Mesothelial cell of epicardium (in vitro differentiated cells): ENCODE measurements at regions not wholly inside any gene's neighbourhood (a gene's known extent, or its start where the extent isn't known, plus 50 kb on each side); places are given as distances from the start of the nearest gene placed in this dataset.

Source experiments
- DNase-seq, 2 experiments: peaks; one replicate each; pipeline ENCODE4 v3.0.0; 2021; ENCODE audit warnings: low spot score in 2 of 2; ENCODE audit not compliant: unreplicated experiment in 2 of 2
- H3K27ac Mint-ChIP-seq: 2 replicates; pipeline ENCODE4 v1.8.0; 2021; ENCODE audit warnings: mixed read lengths
- H3K27me3 Mint-ChIP-seq: 2 replicates; pipeline ENCODE4 v1.8.0; 2021; ENCODE audit warnings: low read depth, mixed read lengths
- H3K36me3 Mint-ChIP-seq: 2 replicates; pipeline ENCODE4 v1.8.0; 2021; ENCODE audit warnings: mixed read lengths
- H3K4me1 Mint-ChIP-seq: 2 replicates; pipeline ENCODE4 v1.8.0; 2021; ENCODE audit warnings: mixed read lengths
- H3K4me3 Mint-ChIP-seq: 2 replicates; pipeline ENCODE4 v1.8.0; 2021; ENCODE audit warnings: mild to moderate bottlenecking, moderate library complexity, mixed read lengths
- H3K9me3 Mint-ChIP-seq: 2 replicates; pipeline ENCODE4 v1.8.0; 2021; ENCODE audit warnings: mixed read lengths
- TF ChIP-seq, protein P1 (sequence below): fragments of 200-600 bp; sonication (generic); IDR thresholded peaks from one replicate; pipeline ENCODE4 v1.5.0; 2021; ENCODE audit warnings: antibody characterized with exemption; ENCODE audit not compliant: unreplicated experiment

DNA sequence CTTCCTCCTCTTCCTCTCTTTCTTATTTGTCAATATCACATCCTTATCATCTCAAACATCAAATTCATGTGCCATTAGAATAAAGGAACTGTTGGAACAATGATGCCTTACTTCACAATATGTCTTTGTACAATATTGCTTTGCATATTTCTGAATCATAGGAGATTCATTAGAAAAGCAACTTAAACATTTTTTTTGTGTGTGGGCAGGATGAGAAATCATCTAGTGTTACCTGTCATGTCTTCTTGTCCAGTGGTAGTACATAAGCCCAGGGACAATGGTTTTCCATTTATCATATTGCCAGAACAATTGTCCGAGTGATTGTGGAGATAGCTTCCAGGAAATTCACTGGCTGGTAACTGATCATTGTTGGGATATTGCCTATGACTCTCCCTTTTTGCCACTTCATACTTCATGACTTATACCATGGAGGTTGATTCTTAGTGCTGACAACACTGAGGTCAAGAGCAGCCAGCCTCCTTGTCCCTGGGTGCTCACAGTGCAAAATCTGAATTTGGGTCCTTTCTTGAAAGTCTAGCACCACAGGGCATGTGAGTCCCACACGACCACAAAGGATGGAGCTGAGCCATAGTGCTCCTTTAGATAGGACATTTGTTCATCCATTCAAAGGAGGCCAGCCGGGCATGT lies 215.0 kb downstream of the MDFIC start:
- Mint-ChIP-seq H3K4me3 (no peak overlapping the region), H3K36me3 (no peaks in the 10 kb centered on the region), H3K9me3 (peaks cover 10% of the 10 kb centered on the region), H3K27me3 (no peaks in the 10 kb centered on the region), H3K27ac (no peak overlapping the region), H3K4me1 (peaks cover 6% of the 10 kb centered on the region)
- TF ChIP-seq, protein P1, sequence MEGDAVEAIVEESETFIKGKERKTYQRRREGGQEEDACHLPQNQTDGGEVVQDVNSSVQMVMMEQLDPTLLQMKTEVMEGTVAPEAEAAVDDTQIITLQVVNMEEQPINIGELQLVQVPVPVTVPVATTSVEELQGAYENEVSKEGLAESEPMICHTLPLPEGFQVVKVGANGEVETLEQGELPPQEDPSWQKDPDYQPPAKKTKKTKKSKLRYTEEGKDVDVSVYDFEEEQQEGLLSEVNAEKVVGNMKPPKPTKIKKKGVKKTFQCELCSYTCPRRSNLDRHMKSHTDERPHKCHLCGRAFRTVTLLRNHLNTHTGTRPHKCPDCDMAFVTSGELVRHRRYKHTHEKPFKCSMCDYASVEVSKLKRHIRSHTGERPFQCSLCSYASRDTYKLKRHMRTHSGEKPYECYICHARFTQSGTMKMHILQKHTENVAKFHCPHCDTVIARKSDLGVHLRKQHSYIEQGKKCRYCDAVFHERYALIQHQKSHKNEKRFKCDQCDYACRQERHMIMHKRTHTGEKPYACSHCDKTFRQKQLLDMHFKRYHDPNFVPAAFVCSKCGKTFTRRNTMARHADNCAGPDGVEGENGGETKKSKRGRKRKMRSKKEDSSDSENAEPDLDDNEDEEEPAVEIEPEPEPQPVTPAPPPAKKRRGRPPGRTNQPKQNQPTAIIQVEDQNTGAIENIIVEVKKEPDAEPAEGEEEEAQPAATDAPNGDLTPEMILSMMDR: no peak
- DNase-seq: no peak

DNA sequence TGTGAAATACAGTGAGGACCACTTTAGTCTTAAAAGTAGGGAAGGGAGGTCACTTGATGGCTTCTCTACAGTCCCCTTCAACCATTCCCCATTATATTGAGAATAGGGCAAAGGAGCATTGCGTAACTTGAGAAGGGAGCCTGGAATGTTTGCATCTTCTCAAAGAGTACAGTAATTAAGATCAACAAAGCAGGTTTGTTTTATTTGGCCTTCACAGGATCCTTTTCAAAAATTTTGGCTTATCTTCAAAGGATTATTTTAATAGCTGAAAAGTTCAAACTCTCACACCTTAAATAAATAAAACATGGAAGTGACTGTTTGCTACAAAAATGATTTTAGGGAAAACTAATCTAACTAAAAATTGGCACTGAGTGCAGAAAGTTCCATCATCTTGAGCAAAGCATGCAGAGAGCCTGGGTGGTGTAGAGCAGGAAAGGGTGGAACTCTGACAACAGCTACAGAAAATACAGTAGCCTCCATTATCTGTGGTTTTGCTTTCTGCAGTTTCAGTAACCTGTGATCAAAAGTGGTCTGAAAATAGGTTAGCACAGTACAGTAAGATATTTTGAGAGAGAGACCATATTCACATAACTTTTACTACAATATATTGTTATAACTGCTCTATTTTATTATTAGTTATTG lies 214.0 kb downstream of the MDFIC start:
- Mint-ChIP-seq H3K27ac (peak overlapping the region; percentile 28), H3K4me1 (peaks cover 6% of the 10 kb centered on the region), H3K4me3 (no peak overlapping the region), H3K9me3 (peaks cover 17% of the 10 kb centered on the region), H3K36me3 (no peaks in the 10 kb centered on the region), H3K27me3 (no peaks in the 10 kb centered on the region)
- TF ChIP-seq, protein P1: no peak
- no peak for DNase-seq

DNA sequence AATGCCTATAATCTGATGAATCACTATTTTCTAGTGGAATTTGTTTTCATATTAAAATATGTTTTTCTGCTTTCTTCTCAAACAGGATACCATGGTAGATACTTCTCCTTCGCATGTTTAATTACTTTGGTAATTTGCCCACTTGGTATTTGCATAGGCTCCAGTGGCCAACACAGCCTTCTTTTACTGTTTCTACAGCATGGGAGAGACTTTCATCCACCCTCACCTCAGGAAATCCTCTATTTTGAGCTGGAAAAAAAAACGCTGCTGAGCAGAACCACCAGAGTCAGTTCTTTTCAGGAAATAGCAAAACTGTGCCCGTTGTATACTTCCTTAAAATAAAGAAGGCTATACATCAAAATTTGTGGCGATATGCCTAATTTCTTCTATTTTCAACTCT lies 213.3 kb downstream of the MDFIC start:
- Mint-ChIP-seq H3K27me3 (no peaks in the 10 kb centered on the region), H3K27ac (no peak overlapping the region), H3K36me3 (no peaks in the 10 kb centered on the region), H3K9me3 (peaks cover 12% of the 10 kb centered on the region), H3K4me3 (no peak overlapping the region), H3K4me1 (peaks cover 6% of the 10 kb centered on the region)
- TF ChIP-seq, protein P1: no peak
- DNase-seq: no peak

DNA sequence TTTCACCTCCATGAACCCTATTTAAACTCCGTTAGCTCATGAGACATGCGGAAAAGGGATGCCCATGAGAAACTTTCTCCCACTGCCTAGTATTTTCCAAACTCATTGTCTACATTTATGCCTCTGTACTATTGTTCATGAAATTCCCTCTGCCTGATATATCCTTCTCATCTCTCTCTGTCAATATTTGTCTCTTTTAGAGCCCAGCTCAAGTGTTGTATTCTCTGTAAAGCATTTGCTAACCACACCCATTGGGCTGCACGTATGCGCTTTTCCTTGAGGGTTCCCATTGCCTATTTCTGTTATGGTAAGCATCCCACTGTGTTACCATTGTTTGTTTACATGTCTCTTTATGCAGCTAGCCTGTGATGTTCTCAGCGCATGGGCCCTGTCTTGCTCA lies 211.4 kb downstream of the MDFIC start:
- no peaks in the 10 kb centered on the region for H3K36me3 Mint-ChIP-seq
- H3K27ac Mint-ChIP-seq: no peak overlapping the region
- no peaks in the 10 kb centered on the region for H3K27me3 Mint-ChIP-seq
- peaks cover 6% of the 10 kb centered on the region for H3K4me1 Mint-ChIP-seq
- peaks cover 12% of the 10 kb centered on the region for H3K9me3 Mint-ChIP-seq
- no peak overlapping the region for H3K4me3 Mint-ChIP-seq
- TF ChIP-seq, protein P1: no peak
- no peak for DNase-seq

DNA sequence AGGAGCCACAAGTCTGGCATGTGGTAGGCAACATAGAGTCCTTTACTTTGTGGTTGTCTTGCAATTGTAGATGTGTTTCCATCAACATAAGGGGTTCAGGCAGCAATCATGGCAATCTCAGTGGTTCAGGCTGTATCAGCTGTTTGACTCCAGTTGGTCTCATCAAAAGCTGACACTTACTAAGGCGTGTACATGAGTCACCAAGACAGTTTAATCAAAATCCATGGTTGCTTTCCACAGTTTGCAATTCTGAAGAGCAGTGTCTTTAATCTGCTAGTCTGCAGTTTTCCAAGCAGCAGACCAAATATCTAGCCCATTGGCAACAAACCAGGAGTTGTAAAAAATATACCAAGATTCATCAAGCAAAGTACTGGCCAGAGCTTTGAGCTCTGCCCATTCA lies 210.2 kb downstream of the MDFIC start:
- no peaks in the 10 kb centered on the region for H3K27me3 Mint-ChIP-seq
- no peak for DNase-seq
- H3K27ac Mint-ChIP-seq: no peak overlapping the region
- no peaks in the 10 kb centered on the region for H3K36me3 Mint-ChIP-seq
- TF ChIP-seq, protein P1: no peak
- H3K4me1 Mint-ChIP-seq: peaks cover 18% of the 10 kb centered on the region
- no peak overlapping the region for H3K4me3 Mint-ChIP-seq
- H3K9me3 Mint-ChIP-seq: peaks cover 12% of the 10 kb centered on the region
